Endodermal cell (in vitro differentiated cells): ENCODE measurements at regions not wholly inside any gene's neighbourhood (a gene's known extent, or its start where the extent isn't known, plus 50 kb on each side); places are given as distances from the start of the nearest gene placed in this dataset.

Source experiments
- DNase-seq: peaks from one replicate; pipeline ENCODE4 v3.0.0-alpha.2; 2017
- H3K27ac ChIP-seq: 2 replicates; pipeline ENCODE4 v1.5.1; 2013; ENCODE audit warnings: mild to moderate bottlenecking, low read depth, low read length, moderate library complexity
- H3K27me3 ChIP-seq: 2 replicates; pipeline ENCODE4 v1.6.1; 2013; ENCODE audit warnings: mild to moderate bottlenecking, low read length, moderate library complexity; ENCODE audit not compliant: insufficient read depth, control insufficient read depth, poor library complexity, severe bottlenecking
- H3K36me3 ChIP-seq: 2 replicates; pipeline ENCODE4 v1.7.0; 2013; ENCODE audit warnings: mild to moderate bottlenecking, low read length, moderate library complexity; ENCODE audit not compliant: control insufficient read depth, insufficient read depth
- H3K4me1 ChIP-seq: one replicate; pipeline ENCODE4 v1.7.0; 2013; ENCODE audit warnings: low read length; ENCODE audit not compliant: control insufficient read depth, insufficient read depth
- H3K4me3 ChIP-seq: 2 replicates; pipeline ENCODE4 v1.5.1; 2013; ENCODE audit warnings: mild to moderate bottlenecking, low read length, moderate library complexity
- H3K9ac ChIP-seq: 2 replicates; pipeline ENCODE4 v1.6.1; 2013; ENCODE audit warnings: mild to moderate bottlenecking, low read length, moderate library complexity; ENCODE audit not compliant: poor library complexity, severe bottlenecking; ENCODE audit errors: extremely low read depth
- H3K9me3 ChIP-seq: 2 replicates; pipeline ENCODE4 v1.6.1; 2013; ENCODE audit warnings: mild to moderate bottlenecking, low read length, moderate library complexity; ENCODE audit not compliant: control insufficient read depth
- H3K27ac Mint-ChIP-seq: 2 replicates; pipeline ENCODE4 v1.8.0; 2020; ENCODE audit warnings: mixed read lengths
- H3K27me3 Mint-ChIP-seq: 2 replicates; pipeline ENCODE4 v1.8.0; 2021; ENCODE audit warnings: mild to moderate bottlenecking, mixed read lengths; ENCODE audit not compliant: insufficient read depth
- H3K36me3 Mint-ChIP-seq: 2 replicates; pipeline ENCODE4 v1.8.0; 2020; ENCODE audit warnings: low read depth, mixed read lengths
- H3K4me1 Mint-ChIP-seq: 2 replicates; pipeline ENCODE4 v1.8.0; 2020; ENCODE audit warnings: mixed read lengths
- H3K4me3 Mint-ChIP-seq: 2 replicates; pipeline ENCODE4 v1.8.0; 2020; ENCODE audit warnings: mild to moderate bottlenecking, moderate library complexity, mixed read lengths
- H3K9me3 Mint-ChIP-seq: 2 replicates; pipeline ENCODE4 v1.8.0; 2020; ENCODE audit warnings: mild to moderate bottlenecking, mixed read lengths
- CTCF ChIP-seq: fragments of 200-600 bp; sonication (generic); conservative IDR thresholded peaks from 2 replicates; pipeline ENCODE4 v1.5.0; 2021; ENCODE audit warnings: antibody characterized with exemption, mild to moderate bottlenecking
- WGBS, 2 experiments: methylation state at CpG; one replicate each; pipeline versions ENCODE4 v1.1.5 to v1.1.7; 2013; ENCODE audit warnings: missing lambda C conversion rate in 2 of 2, mixed read lengths in 1 of 2; ENCODE audit not compliant: insufficient coverage in 1 of 2, insufficient read length in 1 of 2; 5-methylcytosine and 5-hydroxymethylcytosine counted together

- Mint-ChIP-seq H3K4me1 (peaks cover 50% of the 10 kb centered on the region), H3K9me3 (peaks cover 4% of the 10 kb centered on the region), H3K36me3 (peaks cover 4% of the 10 kb centered on the region), H3K4me3 (no peak overlapping the region), H3K27ac (no peak overlapping the region), H3K27me3 (peaks cover 16% of the 10 kb centered on the region)
- Histone ChIP-seq H3K27ac (no peak overlapping the region), H3K36me3 (no peaks in the 10 kb centered on the region), H3K9me3 (no peaks in the 10 kb centered on the region), H3K4me3 (no peak overlapping the region), H3K9ac (no peak overlapping the region), H3K4me1 (peaks cover 6% of the 10 kb centered on the region), H3K27me3 (peaks cover 8% of the 10 kb centered on the region)
- 98% methylated on average over 10 of the region's 10 CpGs; no CpG with 5 or more reads in 1 of the 2 experiments for WGBS, 2 experiments
- no peak for TF ChIP-seq CTCF
- DNase-seq: no peak
These were observed 94.9 kb upstream of the MSX1 start for GRCh38 chr4:4764558-4764905.

GRCh38 chr4:4763822-4764557, 95.5 kb upstream of the MSX1 start:
- DNase-seq: no peak
- Mint-ChIP-seq H3K9me3 (peaks cover 4% of the 10 kb centered on the region), H3K4me1 (peaks cover 54% of the 10 kb centered on the region), H3K4me3 (peak overlapping the region; percentile 36), H3K27ac (peak overlapping the region; percentile 58), H3K36me3 (peaks cover 4% of the 10 kb centered on the region), H3K27me3 (peaks cover 16% of the 10 kb centered on the region)
- Histone ChIP-seq H3K27me3 (peaks cover 8% of the 10 kb centered on the region), H3K4me3 (no peak overlapping the region), H3K9ac (no peak overlapping the region), H3K36me3 (no peaks in the 10 kb centered on the region), H3K27ac (peak overlapping the region; percentile 45), H3K9me3 (no peaks in the 10 kb centered on the region), H3K4me1 (peaks cover 6% of the 10 kb centered on the region)
- 75 to 86% methylated on average over 12 to 14 of the region's 14 CpGs for WGBS, 2 experiments
- no peak for TF ChIP-seq CTCF

DNA sequence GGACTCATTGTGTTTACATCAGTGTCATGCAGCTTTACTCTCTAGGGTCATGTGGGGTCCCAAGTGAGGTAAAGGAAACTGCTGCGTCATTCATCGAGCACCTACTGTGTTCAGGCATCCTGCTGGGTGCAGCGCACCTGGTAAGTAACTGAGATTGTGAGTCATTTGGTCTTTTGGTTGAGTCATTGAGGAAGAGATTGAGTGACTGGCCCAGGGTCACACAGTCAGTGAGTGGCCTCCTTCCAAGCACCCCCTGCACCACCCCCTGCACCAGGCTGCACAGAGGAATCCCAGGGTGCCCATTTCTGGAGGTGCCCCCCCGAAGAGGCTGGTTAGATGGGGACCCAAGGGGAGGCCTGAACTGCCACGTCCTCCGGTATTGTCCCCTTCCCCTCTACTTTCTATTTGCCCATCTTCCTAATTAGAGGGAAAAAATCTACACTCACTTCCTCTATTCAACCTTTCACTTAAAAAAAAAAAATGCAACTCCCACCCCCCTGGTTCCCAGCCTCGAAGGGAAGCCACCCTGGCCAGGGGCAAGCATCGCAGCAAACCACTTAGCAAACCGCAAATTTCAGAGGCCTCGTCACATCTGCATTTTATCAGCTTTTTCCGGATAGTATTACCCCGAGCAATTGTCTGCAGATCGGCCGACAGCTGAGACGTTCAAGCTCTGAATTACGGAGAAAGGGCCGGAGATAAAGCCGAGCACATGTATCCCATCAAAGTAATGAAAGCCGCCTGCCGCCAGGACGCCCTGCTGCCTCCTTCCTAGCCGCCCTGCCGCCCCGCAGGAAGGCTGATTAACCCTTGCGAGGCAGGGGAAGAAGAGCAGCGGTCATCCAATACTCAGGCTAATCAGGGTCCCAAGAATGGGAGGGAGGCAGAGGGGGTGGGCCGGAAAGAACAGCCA, 96.3 kb upstream of the MSX1 start:
- Mint-ChIP-seq H3K9me3 (peaks cover 4% of the 10 kb centered on the region), H3K36me3 (peaks cover 4% of the 10 kb centered on the region), H3K4me1 (peaks cover 59% of the 10 kb centered on the region), H3K27ac (peak overlapping the region; percentile 85), H3K4me3 (peak overlapping the region; percentile 36), H3K27me3 (peaks cover 17% of the 10 kb centered on the region)
- peak; percentile 91 for DNase-seq
- H3K27ac ChIP-seq: peak overlapping the region; percentile 45
- peaks cover 8% of the 10 kb centered on the region for H3K27me3 ChIP-seq
- no peak for TF ChIP-seq CTCF
- WGBS, 2 experiments: 7 to 11% methylated on average over 13 to 27 of the region's 27 CpGs
- no peak overlapping the region for H3K4me3 ChIP-seq
- H3K4me1 ChIP-seq: peaks cover 8% of the 10 kb centered on the region
- H3K9ac ChIP-seq: no peak overlapping the region
- no peaks in the 10 kb centered on the region for H3K9me3 ChIP-seq
- no peaks in the 10 kb centered on the region for H3K36me3 ChIP-seq
